Peyer's patch (tissue), 4 donors: ENCODE measurements at regions not wholly inside any gene's neighbourhood (a gene's known extent, or its start where the extent isn't known, plus 50 kb on each side); places are given as distances from the start of the nearest gene placed in this dataset.

ENCODE experiments used
- DNase-seq, 3 donors: peaks; one replicate each; pipeline ENCODE4 v3.0.0-alpha.2; 2017 to 2019
- H3K27ac ChIP-seq, 4 donors: fragments of 200-600 bp; sonication (generic); one replicate each; pipeline ENCODE4 v1.5.1; 2016 to 2019
- H3K27me3 ChIP-seq, 2 donors: fragments of 200-600 bp; sonication (generic); one replicate each; pipeline ENCODE4 v1.5.1; 2019
- H3K36me3 ChIP-seq, 3 donors: fragments of 200-600 bp; sonication (generic); one replicate each; pipeline ENCODE4 v1.5.1; 2016 to 2019
- H3K4me1 ChIP-seq, 4 donors: fragments of 200-600 bp; sonication (generic); one replicate each; pipeline ENCODE4 v1.5.1; 2016 to 2019
- H3K4me3 ChIP-seq, 4 donors: fragments of 200-600 bp; sonication (generic); 1 replicate in 3 of 4; 2 replicates in 1 of 4; pipeline ENCODE4 v1.5.1; 2016 to 2019; ENCODE audit warnings: mild to moderate bottlenecking in 1 of 4
- H3K9me3 ChIP-seq, 4 donors: fragments of 200-600 bp; sonication (generic); one replicate each; pipeline ENCODE4 v1.5.1; 2016 to 2019; ENCODE audit warnings: mild to moderate bottlenecking in 1 of 4
- POLR2A ChIP-seq, 2 donors: fragments of 450-650 bp; IDR thresholded peaks; one replicate each; pipeline ENCODE4 v1.5.1; 2017; ENCODE audit warnings: antibody characterized with exemption in 2 of 2, mild to moderate bottlenecking in 2 of 2, moderate library complexity in 2 of 2
- TF ChIP-seq, protein P1 (sequence below), 6 experiments: fragments of 450-650 bp in 4 of 6; fragments of 200-600 bp in 2 of 6; sonication (generic) in 1 of 6; IDR thresholded peaks; one replicate each; pipeline ENCODE4 v1.5.1; 2017 to 2019; ENCODE audit warnings: antibody characterized with exemption in 6 of 6, mild to moderate bottlenecking in 3 of 6, moderate library complexity in 1 of 6

DNA sequence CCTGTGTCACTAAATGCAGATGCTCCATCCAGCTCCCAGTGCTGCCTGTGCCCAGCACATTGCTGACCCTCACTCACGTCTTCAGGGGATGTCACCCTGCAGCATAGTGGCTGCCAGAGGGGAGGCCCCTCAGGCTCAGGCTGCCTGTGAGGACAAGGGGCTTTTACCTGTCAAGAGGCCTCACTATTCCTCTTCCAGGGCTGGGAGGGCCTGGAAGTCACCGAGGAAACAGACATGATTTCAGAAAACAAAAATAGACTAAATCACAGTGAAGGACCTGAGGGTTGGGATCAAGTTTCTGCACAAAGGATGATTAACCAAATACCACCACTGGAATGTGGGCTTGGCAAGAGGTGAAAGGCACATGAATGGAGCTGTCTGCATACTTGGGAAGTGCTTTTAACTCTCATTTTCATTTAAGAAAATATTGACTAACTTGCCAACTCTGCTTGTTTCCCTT, 1202.3 kb downstream of the BCL11B start:
- Histone ChIP-seq H3K36me3 (no peaks in the 10 kb centered on the region), H3K9me3 (no peaks in the 10 kb centered on the region), H3K27me3 (no peaks in the 10 kb centered on the region), H3K27ac (no peak overlapping the region), H3K4me3 (no peak overlapping the region), H3K4me1 (no peaks in the 10 kb centered on the region)
- no peak for TF ChIP-seq POLR2A (IDR thresholded peaks at IDR 0.05)
- TF ChIP-seq, protein P1, sequence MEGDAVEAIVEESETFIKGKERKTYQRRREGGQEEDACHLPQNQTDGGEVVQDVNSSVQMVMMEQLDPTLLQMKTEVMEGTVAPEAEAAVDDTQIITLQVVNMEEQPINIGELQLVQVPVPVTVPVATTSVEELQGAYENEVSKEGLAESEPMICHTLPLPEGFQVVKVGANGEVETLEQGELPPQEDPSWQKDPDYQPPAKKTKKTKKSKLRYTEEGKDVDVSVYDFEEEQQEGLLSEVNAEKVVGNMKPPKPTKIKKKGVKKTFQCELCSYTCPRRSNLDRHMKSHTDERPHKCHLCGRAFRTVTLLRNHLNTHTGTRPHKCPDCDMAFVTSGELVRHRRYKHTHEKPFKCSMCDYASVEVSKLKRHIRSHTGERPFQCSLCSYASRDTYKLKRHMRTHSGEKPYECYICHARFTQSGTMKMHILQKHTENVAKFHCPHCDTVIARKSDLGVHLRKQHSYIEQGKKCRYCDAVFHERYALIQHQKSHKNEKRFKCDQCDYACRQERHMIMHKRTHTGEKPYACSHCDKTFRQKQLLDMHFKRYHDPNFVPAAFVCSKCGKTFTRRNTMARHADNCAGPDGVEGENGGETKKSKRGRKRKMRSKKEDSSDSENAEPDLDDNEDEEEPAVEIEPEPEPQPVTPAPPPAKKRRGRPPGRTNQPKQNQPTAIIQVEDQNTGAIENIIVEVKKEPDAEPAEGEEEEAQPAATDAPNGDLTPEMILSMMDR (IDR thresholded peaks at IDR 0.05): no peak
- DNase-seq: peak in 1 of 3 donors; percentile 45

DNA sequence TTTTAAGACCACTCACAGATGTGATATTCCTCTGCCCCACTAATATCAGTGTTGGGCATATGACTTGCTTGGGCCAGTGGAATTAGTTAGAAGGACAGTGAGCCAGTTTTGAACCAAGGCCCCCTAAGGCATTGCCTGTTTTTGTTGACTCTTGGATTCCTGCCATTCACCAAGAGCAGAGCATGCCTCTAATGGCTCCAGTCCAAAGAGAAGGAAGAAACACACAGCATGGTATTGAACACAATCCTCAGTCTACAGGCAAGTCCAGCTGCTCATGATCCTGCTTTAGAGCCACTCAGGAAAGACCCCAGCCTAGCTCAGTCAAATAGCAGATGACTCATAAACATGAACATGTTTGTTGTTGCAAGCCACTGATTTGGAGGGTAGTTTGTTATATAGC, 1201.5 kb downstream of the BCL11B start:
- Histone ChIP-seq H3K4me3 (no peak overlapping the region), H3K4me1 (no peaks in the 10 kb centered on the region), H3K36me3 (no peaks in the 10 kb centered on the region), H3K9me3 (no peaks in the 10 kb centered on the region), H3K27ac (no peak overlapping the region), H3K27me3 (no peaks in the 10 kb centered on the region)
- DNase-seq: no peak
- TF ChIP-seq POLR2A (IDR thresholded peaks at IDR 0.05): no peak
- TF ChIP-seq, protein P1 (IDR thresholded peaks at IDR 0.05): no peak

DNA sequence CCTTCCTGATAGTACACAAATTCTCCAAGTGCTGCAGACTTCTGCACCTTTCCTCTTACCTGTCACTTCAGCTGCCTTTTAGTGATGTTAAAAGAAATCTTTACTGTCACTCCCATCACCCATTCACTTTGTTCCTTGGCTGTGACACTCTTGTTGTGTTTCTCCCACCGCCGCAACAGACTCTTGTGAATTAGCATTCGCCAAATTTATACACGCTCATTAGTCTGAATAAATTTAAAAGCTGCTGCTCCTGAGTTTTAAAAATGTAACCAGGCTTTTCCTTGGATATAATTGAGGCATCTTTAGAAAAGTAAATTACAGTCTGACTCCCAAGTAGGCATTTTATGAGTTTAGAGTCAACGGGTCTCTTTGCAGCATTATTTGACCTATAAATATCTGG, 1197.9 kb downstream of the BCL11B start:
- H3K9me3 ChIP-seq: no peaks in the 10 kb centered on the region
- H3K4me3 ChIP-seq: no peak overlapping the region
- TF ChIP-seq POLR2A (IDR thresholded peaks at IDR 0.05): no peak
- TF ChIP-seq, protein P1 (IDR thresholded peaks at IDR 0.05): no peak
- H3K27me3 ChIP-seq: no peaks in the 10 kb centered on the region
- no peaks in the 10 kb centered on the region for H3K4me1 ChIP-seq
- no peaks in the 10 kb centered on the region for H3K36me3 ChIP-seq
- DNase-seq: no peak
- no peak overlapping the region for H3K27ac ChIP-seq

DNA sequence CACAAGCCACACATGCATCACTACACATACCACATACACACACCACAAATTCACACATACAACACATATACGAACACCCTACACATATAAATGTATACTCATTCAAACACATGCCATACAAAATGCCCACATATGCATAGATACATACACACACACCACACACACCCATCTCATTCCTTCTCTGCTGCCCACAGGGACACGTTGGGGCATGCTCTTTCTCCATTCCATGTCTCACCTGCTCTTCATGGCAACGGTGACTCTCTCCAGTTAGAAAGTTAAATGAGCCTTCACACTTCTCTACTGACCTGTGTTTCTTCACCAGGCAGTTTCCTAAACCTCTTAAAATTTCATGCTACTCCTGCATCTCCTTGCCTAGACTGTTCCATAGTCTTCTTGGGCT, 1194.8 kb downstream of the BCL11B start:
- no peaks in the 10 kb centered on the region for H3K4me1 ChIP-seq
- no peak for TF ChIP-seq POLR2A (IDR thresholded peaks at IDR 0.05)
- TF ChIP-seq, protein P1 (IDR thresholded peaks at IDR 0.05): no peak
- H3K4me3 ChIP-seq: no peak overlapping the region
- no peaks in the 10 kb centered on the region for H3K27me3 ChIP-seq
- no peaks in the 10 kb centered on the region for H3K36me3 ChIP-seq
- H3K9me3 ChIP-seq: no peaks in the 10 kb centered on the region
- no peak overlapping the region for H3K27ac ChIP-seq
- DNase-seq: no peak

DNA sequence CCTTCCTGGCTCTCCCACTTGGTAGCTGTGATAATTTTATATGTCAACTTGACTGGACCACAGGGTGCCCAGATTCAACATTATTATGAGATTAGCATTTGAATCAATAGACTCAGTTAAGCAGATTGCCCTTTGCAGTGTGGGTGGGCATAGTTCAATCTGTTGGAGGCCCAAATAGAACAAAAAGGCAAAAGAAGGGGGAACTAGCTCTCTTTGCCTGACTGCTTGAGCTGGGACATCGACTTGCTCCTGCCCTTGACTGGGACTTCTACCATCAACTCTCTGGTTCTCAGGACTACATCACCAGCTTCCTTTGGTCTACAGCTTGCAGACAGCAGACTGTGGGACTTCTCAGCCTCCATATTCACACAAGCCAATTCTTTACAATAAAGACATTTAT, 1189.2 kb downstream of the BCL11B start:
- Histone ChIP-seq H3K27me3 (no peaks in the 10 kb centered on the region), H3K9me3 (no peaks in the 10 kb centered on the region), H3K4me1 (no peaks in the 10 kb centered on the region), H3K36me3 (no peaks in the 10 kb centered on the region), H3K4me3 (no peak overlapping the region), H3K27ac (no peak overlapping the region)
- DNase-seq: no peak
- TF ChIP-seq, protein P1 (IDR thresholded peaks at IDR 0.05): no peak
- TF ChIP-seq POLR2A (IDR thresholded peaks at IDR 0.05): no peak

DNA sequence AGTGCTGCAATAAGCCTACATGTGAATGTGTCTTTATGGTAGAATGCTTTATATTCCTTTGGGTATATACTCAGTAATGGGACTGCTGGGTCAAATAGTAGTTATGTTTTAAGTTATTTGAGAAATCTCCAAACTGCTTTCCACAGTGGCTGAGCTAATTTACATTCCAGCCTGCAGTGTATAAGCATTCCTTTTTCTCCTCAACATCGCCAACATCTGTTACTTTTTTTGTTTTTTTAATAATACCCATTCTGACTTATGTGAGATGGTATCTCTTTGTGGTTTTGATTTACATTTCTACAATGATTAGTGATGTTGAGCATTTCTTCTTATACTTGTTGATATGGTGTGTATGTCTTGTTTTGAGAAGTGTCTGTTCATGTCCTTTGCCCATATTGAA, 1186.2 kb downstream of the BCL11B start:
- Histone ChIP-seq H3K4me1 (no peaks in the 10 kb centered on the region), H3K9me3 (no peaks in the 10 kb centered on the region), H3K27ac (no peak overlapping the region), H3K27me3 (no peaks in the 10 kb centered on the region), H3K4me3 (no peak overlapping the region), H3K36me3 (no peaks in the 10 kb centered on the region)
- TF ChIP-seq, protein P1 (IDR thresholded peaks at IDR 0.05): no peak
- no peak for TF ChIP-seq POLR2A (IDR thresholded peaks at IDR 0.05)
- no peak for DNase-seq
